T-helper 2 cell treated with Interferon-gamma antibody and Interleukin-4, amounts not matched to agents 100 ng/mL and 5 ng/mL, for 36 hours (primary cell): ENCODE measurements at regions not wholly inside any gene's neighbourhood (a gene's known extent, or its start where the extent isn't known, plus 50 kb on each side); places are given as distances from the start of the nearest gene placed in this dataset.

Source experiments
- intact Hi-C: fragments of 100-400 bp; cut with micrococcal nuclease; formaldehyde crosslinking; loops from one replicate; pipeline ENCODE4 v1.15.1; 2023

GRCh38 chr12:39127401-39127800 is 222.0 kb upstream of the CPNE8 start:
- intact Hi-C loops = no loop called here

GRCh38 chr12:39125566-39125965 is 220.2 kb upstream of the CPNE8 start:
- intact Hi-C loops = no loop called here

DNA sequence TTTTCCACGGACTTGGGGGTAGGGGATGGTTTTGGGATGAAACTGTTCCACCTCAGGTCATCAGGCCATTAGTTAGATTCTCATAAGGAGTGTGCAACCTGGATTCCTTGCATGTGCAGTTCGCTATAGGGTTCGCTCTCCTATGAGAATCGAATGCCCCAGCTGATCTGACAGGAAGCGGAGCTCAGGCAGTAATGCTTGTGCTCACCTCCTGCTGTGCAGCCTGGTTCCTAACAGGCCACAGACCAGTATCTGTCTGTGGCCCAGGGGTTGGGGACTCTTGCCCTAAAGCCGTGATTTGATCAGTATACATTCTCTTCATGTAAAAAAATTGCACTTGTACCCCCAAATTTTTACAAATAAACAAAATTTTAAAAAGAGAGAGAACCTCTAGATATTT is 219.4 kb upstream of the CPNE8 start:
- intact Hi-C loops = no loop called here

DNA sequence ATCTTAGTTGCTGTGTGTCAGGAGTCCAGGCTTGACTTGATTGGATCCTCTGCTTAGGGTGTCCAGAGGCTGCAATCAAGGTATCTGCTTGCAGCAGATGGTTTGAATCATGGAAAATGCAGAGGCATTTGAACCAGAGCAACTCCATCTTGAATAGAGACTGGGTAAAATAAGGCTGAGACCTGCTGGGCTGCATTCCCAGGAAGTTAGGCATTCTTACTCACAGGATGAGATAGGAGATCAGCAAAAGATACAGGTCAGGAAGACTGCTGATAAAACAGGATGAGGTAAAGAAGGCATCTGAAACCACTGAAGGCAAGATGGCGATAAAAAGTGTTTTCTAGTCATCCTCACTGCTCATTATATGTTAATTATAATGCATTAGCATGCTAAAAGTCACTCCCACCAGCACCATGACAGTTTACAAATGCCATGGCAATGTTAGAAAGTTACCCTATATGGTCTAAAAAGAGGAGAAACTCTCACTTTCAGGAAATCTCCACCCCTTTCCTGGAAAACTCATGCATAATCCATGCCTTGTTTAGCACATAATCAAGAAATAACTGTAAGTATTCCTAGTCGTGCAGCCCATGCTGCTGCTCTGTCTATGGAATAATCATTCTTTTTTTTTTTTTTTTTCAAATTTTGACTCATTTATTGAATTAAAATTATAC is 218.3 kb upstream of the CPNE8 start:
- intact Hi-C loops = no loop called here

GRCh38 chr12:39122562-39123204 is 217.3 kb upstream of the CPNE8 start:
- intact Hi-C loops = no loop called here

DNA sequence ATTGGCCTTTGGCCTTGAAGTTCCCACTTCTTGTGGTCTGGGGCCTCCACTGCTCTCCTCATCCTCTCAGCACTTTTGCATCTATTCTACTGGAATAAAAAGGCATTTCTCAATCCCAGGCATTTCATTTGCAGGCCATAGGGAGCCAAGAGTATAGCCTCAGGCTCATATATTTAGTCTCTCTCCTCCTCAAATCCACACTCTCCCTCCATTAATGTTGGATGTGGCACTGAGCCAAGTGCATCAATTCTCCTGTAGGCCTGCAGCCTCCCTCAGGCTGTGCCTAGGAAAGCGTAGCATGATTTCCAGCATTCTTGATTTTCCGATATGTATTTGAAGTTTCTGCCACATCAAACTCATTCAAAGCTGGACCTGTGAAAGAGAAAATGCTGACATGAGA is 211.5 kb upstream of the CPNE8 start:
- intact Hi-C loops = no loop called here

GRCh38 chr12:39112064-39112463 is 206.7 kb upstream of the CPNE8 start:
- intact Hi-C loops = no loop called here

DNA sequence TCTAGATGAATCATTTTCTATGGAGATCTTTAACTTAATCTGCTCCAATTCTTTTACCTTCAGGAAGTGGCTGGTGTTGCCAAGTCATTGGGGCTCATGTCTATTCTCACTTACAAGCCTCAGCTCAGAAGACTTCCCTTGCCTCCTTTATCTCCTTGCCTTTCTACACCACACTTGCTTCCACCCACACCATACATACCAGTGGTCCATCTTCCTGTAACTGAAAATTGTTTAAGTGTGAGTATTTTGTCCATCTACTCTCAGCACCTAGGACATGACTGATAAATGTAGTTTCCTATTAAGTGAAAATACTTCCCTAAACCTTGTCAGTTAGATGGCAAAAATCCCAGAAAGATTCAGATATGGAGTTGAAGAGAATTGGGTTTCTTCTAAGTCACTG is 199.7 kb upstream of the CPNE8 start:
- intact Hi-C loops = no loop called here

DNA sequence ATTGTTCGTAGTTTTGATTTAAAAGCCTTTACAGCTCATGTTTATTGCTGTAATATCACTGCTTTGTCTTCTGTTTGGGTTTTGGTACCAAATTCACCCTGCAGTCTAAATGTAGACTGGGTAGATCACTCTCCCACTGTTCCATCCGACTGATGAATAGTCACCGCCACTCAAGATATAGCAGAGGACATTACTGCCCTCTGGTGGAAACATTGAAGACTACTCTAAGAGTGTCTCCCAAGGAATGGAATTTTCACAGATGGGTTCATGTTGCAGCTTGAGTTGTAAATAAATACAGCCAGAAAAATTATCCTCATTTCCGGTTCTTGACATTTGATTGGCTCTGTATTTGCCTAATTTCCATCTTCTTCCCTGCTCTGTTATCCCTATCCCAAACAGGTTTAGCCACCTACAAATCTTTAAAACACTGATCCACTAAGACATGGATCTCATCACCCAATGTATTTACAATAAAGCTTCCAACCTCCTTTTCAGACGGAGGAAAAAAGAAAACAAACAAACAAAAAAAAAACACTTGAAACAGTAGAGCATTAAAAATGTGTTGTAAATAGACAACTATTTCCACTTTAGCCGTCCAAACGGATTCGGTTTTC is 198.3 kb upstream of the CPNE8 start:
- intact Hi-C loops = loop anchor here (1.0 kb wide), 4 partner anchors 182 to 965 kb away; no protein-coding TSS in a partner anchor

DNA sequence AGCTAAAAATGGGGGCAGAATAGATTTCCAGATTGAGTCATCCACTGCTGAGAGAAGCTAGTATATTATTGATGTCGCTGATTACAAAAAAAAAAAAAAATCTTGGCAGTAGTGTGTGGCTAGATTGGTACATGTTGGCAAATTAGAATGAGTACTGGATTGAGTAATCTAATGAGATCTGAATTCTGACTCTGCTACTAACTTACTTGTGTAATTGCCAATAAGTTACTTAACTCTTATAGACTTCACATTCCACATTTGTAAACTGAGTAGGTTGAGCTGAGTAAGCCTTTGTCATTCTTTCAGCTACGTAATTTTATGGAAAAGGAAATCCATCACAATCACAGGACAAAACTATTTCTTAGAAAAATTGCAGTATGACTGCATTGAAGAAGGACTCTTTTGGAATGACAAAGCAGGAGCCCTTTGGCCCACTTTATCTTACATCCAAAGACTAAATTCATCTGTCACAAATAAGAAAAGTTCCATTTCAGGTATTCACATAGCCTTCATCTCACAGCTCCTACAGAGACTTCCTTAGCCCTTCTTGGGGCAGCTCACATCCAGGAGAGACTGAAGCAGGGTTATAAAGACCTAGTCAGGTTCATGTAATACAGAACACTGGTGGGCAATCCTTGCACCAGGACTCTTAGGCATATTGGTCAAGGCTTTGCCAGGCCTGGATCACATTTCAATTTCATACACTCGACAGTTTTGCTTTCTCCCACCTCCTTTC is 197.3 kb upstream of the CPNE8 start:
- intact Hi-C loops = loop anchor here (1.0 kb wide), 4 partner anchors 181 to 964 kb away; no protein-coding TSS in a partner anchor

DNA sequence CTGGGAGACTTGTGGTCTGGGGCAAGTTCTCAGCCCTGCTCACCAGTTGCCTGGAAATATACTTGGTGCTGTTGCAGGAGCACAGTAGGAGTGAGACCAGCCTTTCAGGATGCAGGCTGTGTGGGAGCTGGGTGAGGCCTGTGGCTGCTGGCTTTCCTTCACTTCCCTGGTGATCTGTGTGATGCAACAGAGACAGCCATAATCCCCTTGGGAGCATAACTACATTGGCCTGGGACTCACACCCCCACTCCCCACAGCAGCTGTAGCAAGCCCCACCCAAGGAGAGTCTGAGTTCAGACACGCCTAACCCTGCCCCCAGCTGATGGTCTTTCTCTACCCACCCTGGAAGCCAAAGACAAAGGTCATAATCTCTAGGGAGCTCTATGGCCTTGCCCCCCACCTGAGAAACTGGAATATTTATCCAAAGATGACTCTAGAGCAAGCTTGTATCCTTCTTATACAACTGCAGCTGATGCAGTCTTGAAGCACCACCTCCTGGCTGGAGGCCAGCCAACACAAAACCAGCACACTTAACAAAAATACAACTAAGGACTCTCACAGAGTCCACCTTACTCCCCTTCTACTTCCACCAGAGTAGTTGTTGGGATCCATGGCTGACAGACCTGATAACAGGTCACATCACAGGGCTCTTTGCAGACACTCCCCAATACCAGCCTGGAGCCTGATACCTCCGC is 190.4 kb upstream of the CPNE8 start:
- intact Hi-C loops = no loop called here

DNA sequence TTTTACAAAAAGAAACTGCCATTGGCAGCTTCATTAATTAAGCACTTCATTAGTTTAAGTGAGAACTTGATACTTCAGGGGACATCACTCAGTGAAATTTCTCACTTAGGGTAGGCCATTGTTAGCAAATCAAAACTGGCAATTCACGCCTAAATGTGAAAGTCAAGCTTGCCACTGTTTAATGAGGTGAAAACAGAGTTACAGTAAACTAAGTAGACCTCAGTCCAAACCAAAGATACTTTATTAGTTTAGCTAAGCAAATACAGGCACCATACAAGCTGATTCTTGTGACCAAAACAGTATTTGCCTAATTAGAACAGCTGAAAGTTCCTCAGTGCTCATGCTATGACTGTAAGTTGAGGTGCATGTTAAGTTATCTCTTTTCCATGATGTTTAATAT is 176.5 kb upstream of the CPNE8 start:
- intact Hi-C loops = no loop called here

GRCh38 chr12:39077226-39077625 is 171.8 kb upstream of the CPNE8 start:
- intact Hi-C loops = no loop called here

DNA sequence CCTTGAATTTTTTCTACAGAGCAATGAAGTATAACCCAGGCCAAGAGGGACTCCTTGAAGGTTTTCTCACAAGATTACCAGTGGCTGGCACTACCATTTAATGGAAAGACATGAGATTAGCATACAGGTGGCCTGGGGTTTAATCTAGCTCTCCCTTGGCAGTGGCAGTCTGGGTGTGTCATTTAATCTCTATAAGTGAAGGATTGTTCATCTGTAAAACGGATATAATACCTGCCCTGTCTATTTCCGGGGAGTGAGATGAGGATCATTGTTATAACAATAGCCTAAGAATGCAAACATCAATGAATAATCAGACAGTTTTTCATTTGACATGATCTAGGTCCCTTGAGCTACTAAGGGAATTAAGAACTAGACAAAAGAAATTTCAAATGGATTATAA is 168.7 kb upstream of the CPNE8 start:
- intact Hi-C loops = no loop called here

GRCh38 chr12:39072658-39073057 is 167.3 kb upstream of the CPNE8 start:
- intact Hi-C loops = no loop called here

DNA sequence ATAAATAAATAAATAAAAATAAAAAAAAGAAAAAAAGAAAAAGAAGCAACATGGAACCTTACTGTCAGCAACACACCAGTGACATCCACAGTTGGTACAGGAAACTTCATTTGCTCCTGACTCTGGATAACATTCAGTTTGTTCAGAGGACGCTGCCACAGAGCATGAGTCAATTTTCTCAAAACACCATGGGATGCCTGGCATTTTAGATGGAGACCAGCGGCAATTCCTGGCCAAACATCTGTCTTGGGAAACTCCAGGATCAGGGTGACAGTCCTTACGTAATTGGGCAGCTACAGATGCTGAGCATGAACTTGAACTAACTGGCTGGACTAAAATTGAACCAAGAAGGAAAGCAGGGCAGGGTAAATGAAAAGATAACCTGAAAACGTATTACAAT is 166.2 kb upstream of the CPNE8 start:
- intact Hi-C loops = no loop called here

DNA sequence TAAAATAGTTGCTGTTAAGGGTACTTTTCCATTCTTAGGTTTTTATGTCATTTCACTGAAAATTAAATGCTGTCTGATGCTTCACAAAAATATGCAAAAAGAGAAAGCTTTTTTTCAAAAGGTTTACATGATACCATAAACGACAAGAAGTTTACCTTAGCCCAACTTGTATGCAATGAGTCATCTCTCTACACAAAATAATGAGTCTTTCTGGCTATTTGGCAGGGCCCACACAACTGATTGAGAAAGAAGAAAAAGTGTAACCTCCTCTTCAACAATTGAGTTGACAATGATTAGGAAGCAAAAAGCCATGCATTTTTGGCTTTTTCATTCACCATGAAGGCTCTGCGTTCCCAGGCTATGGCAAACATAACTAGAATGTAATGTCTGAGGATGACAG is 165.4 kb upstream of the CPNE8 start:
- intact Hi-C loops = no loop called here

DNA sequence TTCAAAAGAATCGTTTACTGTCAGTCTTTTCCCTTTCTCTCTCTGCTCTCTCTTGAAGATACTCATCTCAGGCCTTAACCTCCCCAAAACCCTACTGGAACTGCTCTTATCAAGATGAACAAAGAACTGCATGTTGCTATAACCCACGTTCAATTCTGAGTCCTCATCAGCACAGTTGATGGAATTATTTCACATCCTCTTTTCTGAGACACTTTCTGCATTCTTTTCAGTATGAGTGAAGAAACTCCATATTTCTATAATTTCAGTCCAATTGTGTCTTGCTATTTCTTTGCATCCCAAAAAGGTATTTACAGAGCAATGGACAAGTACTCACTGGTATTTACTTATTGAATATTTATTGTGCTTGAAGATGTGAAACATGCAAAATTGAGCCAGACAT is 160.1 kb upstream of the CPNE8 start:
- intact Hi-C loops = no loop called here

GRCh38 chr12:39064708-39065107 is 159.3 kb upstream of the CPNE8 start:
- intact Hi-C loops = no loop called here

DNA sequence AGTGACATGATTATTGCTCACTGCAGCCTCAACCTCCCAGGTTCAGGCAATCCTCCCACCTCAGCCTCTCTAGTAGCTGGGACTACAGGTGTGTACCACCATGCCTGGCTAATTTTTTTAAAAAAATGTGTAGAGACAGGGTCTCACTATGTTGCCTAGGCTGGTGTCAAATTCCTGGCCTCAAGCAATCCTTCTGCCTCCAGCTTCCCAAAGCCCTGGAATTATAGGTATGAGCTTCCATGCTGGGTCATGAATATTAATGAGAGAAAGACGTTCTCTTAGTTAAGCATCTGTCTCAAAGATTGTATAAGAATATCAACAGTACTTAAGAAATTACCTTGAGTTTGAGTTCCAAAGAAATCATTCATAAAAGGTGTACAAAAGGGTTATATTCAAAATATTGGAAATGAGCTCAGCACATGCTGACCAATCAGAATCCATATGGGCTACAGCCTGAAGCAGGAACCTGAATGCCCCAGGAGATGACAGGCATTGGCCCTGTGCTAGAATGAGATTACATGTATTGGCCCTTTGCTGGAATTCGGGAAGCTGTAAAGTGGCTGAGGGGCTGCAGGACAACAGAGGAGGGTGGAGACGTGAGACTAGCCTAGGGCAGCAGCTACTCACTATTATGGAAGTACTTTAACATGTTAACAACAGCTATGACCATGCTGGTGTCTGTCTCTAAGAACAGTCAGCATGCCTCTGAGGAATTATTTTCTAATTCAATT is 157.0 kb upstream of the CPNE8 start:
- intact Hi-C loops = no loop called here

DNA sequence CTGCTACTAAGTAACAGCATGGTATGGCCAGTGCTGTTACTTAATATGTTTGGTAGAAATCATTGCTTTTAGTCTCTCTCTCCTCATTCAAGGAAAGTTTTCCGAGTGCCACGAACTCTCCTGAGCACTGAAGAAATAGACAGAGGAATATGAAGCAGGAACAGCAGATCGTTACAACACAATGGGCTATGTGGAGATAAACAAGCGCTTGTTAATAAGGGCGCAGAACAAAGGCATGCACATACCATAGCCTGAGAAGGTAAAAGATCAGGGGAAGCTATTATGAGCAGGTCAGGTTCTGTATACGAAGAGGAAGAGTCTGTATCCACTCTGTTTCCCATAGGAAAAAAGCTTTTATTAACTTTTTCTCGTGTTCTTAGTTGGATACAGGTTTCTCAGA is 156.2 kb upstream of the CPNE8 start:
- intact Hi-C loops = no loop called here
